IPS DF 6.9 (cell line): ENCODE measurements at regions not wholly inside any gene's neighbourhood (a gene's known extent, or its start where the extent isn't known, plus 50 kb on each side); places are given as distances from the start of the nearest gene placed in this dataset.

Experiments used
- DNase-seq: peaks from one replicate; pipeline ENCODE4 v3.0.0-alpha.2; 2013; ENCODE audit warnings: low read depth, low spot score
- H3K27ac ChIP-seq: one replicate; pipeline ENCODE4 v1.5.1; 2013; ENCODE audit warnings: low read length, control low read depth
- H3K27me3 ChIP-seq: 2 replicates; pipeline ENCODE4 v1.6.1; 2013; ENCODE audit warnings: mild to moderate bottlenecking, low read length; ENCODE audit not compliant: control insufficient read depth, insufficient read depth
- H3K36me3 ChIP-seq: 2 replicates; pipeline ENCODE4 v1.6.1; 2013; ENCODE audit warnings: low read length; ENCODE audit not compliant: control insufficient read depth, insufficient read depth
- H3K4me1 ChIP-seq: 2 replicates; pipeline ENCODE4 v1.6.1; 2013; ENCODE audit warnings: low read length; ENCODE audit not compliant: control insufficient read depth, insufficient read depth
- H3K4me3 ChIP-seq: 2 replicates; pipeline ENCODE4 v1.5.1; 2013; ENCODE audit warnings: mild to moderate bottlenecking, low read length
- H3K9me3 ChIP-seq: 2 replicates; pipeline ENCODE4 v1.6.1; 2013; ENCODE audit warnings: low read length, inconsistent platforms; ENCODE audit not compliant: control insufficient read depth, insufficient read depth
- WGBS: extraction: QIAGEN DNeasy Blood & Tissue Kit; methylation state at CpG from one replicate; pipeline ENCODE4 v1.1.7; 2013; ENCODE audit warnings: mixed read lengths, missing lambda C conversion rate; ENCODE audit not compliant: insufficient read length, insufficient coverage; 5-methylcytosine and 5-hydroxymethylcytosine counted together

DNA sequence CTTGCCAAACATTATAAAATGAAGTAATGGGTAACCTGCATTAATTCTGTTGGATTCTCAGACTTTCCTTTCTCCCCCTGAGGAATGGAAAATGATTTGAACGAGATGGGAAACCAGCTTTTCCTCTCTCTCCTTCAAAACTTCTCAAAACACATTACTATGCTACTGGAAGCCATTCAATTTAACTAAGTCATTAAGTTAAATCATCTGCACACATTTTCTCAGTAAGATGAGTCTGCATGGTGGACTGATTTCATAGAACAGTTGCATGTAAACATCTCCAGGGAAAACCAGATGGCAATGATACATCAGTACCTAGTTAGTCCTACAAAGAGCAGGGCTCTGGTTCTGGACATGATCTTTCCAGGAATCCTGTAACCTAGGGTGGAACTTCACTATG is 59.9 kb downstream of the BMP4 start:
- Histone ChIP-seq H3K27ac (no peak overlapping the region), H3K4me3 (no peak overlapping the region), H3K27me3 (no peaks in the 10 kb centered on the region), H3K36me3 (no peaks in the 10 kb centered on the region), H3K4me1 (no peaks in the 10 kb centered on the region), H3K9me3 (no peaks in the 10 kb centered on the region)
- no peak for DNase-seq
- no CpG with 5 or more reads among the region's 1 CpG for WGBS

DNA sequence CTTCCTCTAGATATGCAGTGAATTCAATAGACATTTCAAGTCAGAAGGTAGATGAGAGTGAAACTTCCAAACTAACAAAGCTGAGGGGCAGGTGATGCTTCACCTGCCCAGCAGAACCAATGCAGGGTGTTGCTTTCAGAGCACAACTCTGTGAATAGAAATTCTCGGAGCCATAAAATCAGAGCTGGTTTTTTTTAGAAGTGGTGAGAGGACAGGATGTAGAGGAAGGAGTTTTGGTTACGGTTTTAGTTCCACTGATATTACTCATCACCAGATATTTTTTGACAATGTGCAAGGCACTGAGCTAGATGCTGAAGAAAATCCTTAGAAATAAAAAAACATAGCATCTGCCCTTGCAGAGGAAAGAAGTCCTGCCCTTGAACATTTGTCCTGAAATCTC is 62.2 kb downstream of the BMP4 start:
- no peak for DNase-seq
- WGBS: no CpG with 5 or more reads among the region's 2 CpGs
- H3K27ac ChIP-seq: no peak overlapping the region
- no peaks in the 10 kb centered on the region for H3K36me3 ChIP-seq
- H3K4me3 ChIP-seq: no peak overlapping the region
- H3K27me3 ChIP-seq: no peaks in the 10 kb centered on the region
- H3K4me1 ChIP-seq: no peaks in the 10 kb centered on the region
- H3K9me3 ChIP-seq: no peaks in the 10 kb centered on the region

DNA sequence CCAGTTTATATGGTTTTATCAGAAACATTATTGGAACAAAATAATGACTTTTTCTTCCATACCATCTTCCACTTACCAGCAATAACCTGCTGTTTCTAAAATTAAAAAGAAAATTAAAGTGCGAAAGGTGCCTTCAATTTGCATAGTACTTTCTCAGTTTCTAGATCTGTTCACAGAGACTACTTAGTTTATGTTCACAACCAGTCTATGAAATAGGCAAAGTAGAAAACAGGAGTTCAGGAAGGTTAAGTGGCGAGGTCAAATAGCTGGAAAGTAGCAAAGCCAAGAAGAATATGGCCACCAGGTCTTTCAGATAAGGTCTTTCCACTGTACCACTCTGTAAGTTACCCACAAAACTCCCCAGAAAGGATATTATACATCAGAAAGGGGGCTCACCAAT is 63.3 kb downstream of the BMP4 start:
- Histone ChIP-seq H3K27me3 (no peaks in the 10 kb centered on the region), H3K27ac (no peak overlapping the region), H3K36me3 (no peaks in the 10 kb centered on the region), H3K9me3 (no peaks in the 10 kb centered on the region), H3K4me1 (no peaks in the 10 kb centered on the region), H3K4me3 (no peak overlapping the region)
- whole genome bisulfite sequencing: no CpG with 5 or more reads among the region's 2 CpGs
- no peak for DNase-seq

DNA sequence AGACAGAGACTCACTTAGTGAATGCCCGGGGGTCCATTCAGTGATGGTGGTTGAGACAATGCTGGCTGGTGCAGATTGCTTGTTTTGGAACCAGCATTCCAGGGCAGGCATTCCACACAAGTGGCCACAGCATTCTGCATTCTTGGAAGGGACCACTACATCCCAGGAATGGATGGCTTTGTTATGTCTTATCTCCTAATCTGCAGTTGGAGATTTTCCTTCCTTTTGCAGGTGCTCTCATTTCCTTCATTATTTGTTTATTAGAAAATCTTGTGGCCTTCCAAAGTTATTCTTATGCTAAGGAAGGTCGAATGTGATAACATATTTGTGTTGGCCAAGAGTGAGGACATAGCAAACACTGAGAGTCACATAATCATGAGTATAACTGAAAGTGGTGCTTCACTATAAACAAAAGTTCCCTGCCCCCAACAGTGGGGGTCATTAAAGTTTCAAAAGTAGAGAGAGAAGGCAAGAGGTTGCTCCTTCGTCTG is 66.0 kb downstream of the BMP4 start:
- Histone ChIP-seq H3K4me3 (no peak overlapping the region), H3K4me1 (no peaks in the 10 kb centered on the region), H3K9me3 (no peaks in the 10 kb centered on the region), H3K27me3 (no peaks in the 10 kb centered on the region), H3K36me3 (no peaks in the 10 kb centered on the region), H3K27ac (no peak overlapping the region)
- no CpG with 5 or more reads among the region's 3 CpGs for WGBS
- peak; percentile 25 for DNase-seq

DNA sequence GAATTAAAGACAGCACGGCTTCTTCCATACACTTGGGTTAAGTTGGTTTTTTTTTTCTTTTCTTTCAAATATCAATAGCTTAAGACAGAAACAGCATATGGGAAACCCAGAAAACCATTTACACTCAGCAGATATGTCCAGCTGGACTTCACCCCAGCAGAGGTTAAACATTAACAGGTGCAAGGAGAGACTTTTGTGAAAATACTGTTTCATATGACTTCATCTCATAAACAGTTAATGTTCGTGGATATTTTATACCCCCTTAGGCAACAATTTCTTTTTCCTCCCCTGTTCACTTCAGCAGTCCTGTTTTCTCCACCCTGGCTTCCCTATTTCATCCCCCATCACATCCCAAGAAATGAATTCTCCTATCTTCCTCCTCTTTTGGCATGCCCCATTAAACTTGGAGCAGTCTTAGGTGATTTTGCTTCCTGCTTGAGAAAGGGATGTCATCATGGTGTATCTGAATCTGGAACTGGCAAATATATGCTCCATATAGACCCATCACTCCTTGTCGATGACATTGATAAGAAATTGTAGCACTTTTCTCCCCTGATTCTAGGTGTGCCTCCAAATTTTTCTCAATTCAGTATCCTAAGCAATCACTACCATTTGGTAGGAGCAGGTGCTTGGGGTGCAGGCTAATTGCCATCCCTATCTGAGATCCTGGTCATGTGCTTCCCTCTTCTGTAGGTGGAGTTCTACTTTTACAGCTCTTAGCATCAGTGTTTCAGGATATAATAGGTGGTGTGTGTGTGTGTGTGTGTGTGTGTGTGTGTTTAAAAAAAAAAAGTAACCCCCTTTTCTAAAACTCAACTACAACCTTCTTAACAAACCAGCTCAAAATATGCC is 67.9 kb downstream of the BMP4 start:
- no CpG with 5 or more reads among the region's 3 CpGs for WGBS
- Histone ChIP-seq H3K36me3 (no peaks in the 10 kb centered on the region), H3K27ac (no peak overlapping the region), H3K9me3 (no peaks in the 10 kb centered on the region), H3K4me1 (no peaks in the 10 kb centered on the region), H3K27me3 (no peaks in the 10 kb centered on the region), H3K4me3 (no peak overlapping the region)
- DNase-seq: no peak

GRCh38 chr14:53885136-53885640 is 71.4 kb downstream of the BMP4 start:
- no peaks in the 10 kb centered on the region for H3K36me3 ChIP-seq
- no peak for DNase-seq
- H3K9me3 ChIP-seq: no peaks in the 10 kb centered on the region
- no peaks in the 10 kb centered on the region for H3K27me3 ChIP-seq
- H3K4me1 ChIP-seq: no peaks in the 10 kb centered on the region
- WGBS: no CpG with 5 or more reads among the region's 1 CpG
- H3K4me3 ChIP-seq: no peak overlapping the region
- no peak overlapping the region for H3K27ac ChIP-seq

DNA sequence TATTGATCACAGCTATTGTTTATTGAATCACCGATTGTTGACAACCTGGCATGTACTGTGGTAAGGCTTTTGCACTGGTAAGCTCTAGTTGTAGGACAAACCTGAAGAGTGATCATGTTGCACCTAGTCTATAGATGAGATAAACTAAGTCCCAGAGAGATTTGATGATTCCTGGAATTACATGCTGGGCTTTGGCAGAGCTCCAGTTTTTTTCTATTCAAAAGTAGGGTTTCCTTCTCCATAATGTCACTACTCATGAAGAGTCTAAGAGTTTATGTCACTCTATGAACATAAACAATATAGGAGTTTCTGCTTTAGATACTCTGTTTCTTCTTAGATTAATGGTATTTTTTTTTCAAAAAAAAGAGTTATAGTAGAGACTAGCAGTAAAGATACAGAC is 72.0 kb downstream of the BMP4 start:
- no CpG with 5 or more reads among the region's 1 CpG for WGBS
- H3K27me3 ChIP-seq: no peaks in the 10 kb centered on the region
- no peak overlapping the region for H3K4me3 ChIP-seq
- DNase-seq: no peak
- H3K36me3 ChIP-seq: no peaks in the 10 kb centered on the region
- H3K9me3 ChIP-seq: no peaks in the 10 kb centered on the region
- no peak overlapping the region for H3K27ac ChIP-seq
- 0 out of 2 replicates have a peak, but pooled peaks cover 1% of the 10 kb centered on the region for H3K4me1 ChIP-seq

GRCh38 chr14:53883739-53884138 is 72.9 kb downstream of the BMP4 start:
- WGBS: no CpG with 5 or more reads among the region's 4 CpGs
- H3K36me3 ChIP-seq: no peaks in the 10 kb centered on the region
- H3K27ac ChIP-seq: no peak overlapping the region
- H3K9me3 ChIP-seq: no peaks in the 10 kb centered on the region
- H3K27me3 ChIP-seq: no peaks in the 10 kb centered on the region
- no peak for DNase-seq
- no peak overlapping the region for H3K4me3 ChIP-seq
- H3K4me1 ChIP-seq: 0 out of 2 replicates have a peak, but pooled peaks cover 1% of the 10 kb centered on the region

- Histone ChIP-seq H3K4me3 (no peak overlapping the region), H3K4me1 (0 out of 2 replicates have a peak, but pooled peaks cover 1% of the 10 kb centered on the region), H3K27ac (no peak overlapping the region), H3K9me3 (no peaks in the 10 kb centered on the region), H3K27me3 (no peaks in the 10 kb centered on the region), H3K36me3 (no peaks in the 10 kb centered on the region)
- WGBS: no CpG with 5 or more reads among the region's 4 CpGs
- DNase-seq: no peak
Observed at GRCh38 chr14:53882684-53883083, 73.9 kb downstream of the BMP4 start.

DNA sequence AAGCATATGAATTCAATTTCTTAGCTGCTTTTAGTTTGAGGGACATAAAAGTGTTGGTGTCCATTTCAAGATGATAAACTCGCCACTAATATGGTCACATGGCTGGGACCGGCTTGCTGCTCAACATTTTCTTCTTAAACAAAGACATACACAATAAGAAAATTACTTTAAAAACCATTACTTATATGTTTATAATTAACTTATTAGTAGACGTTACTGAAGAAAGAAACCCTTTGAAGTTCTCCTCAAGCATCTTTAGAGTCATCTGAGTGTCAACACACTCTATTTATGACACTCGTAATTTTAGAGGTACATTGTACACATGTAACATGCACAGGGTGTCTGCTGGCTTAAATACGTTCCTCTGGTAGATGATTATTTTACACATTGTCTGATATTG is 74.7 kb downstream of the BMP4 start:
- no peak for DNase-seq
- WGBS: no CpG with 5 or more reads among the region's 5 CpGs
- Histone ChIP-seq H3K36me3 (no peaks in the 10 kb centered on the region), H3K9me3 (no peaks in the 10 kb centered on the region), H3K27ac (no peak overlapping the region), H3K4me3 (no peak overlapping the region), H3K4me1 (0 out of 2 replicates have a peak, but pooled peaks cover 1% of the 10 kb centered on the region), H3K27me3 (no peaks in the 10 kb centered on the region)
